Dermis blood vessel endothelial cell (primary cell): ENCODE measurements at regions not wholly inside any gene's neighbourhood (a gene's known extent, or its start where the extent isn't known, plus 50 kb on each side); places are given as distances from the start of the nearest gene placed in this dataset.

ENCODE experiments used
- DNase-seq: peaks from one replicate; pipeline ENCODE4 v3.0.0; 2010

DNA sequence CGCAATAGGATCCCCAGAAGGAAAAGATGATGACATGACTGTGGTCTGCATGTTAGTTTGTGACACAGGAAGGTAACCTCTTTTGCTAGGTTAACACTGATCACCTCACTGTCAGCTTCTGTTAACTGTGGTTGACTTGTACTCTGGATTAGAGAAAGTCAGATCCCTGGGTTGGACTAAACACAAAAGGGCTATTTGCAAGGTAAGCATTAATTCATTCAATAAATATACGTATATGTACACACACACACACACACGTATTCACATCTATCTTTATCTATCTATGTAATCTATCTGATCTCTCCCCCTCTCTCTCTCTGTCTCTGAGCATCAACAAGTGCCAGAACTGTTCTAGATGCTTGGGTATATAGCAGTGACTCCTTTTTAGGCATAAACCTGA is 136.1 kb upstream of the SNX19 start:
- DNase-seq, result no peak

DNA sequence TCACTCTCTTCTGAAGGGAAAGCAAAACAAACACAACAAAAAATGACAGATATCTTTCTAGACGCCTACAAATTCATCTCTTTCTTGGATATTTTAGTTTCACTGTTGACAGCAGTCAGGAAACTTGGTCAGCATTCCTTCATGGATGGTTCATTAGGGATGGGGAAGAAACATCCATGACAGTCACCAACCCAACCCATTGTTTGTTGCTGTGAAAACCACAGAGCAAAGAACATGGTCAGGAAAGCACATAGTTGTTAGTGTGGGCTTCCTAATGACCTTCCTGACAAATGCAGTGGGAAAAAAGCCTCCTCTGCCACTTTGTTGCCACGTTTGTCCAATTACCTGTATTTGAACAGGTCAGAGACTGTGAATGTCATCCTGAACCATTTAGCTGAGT is 139.8 kb upstream of the SNX19 start:
- DNase-seq, result no peak

DNA sequence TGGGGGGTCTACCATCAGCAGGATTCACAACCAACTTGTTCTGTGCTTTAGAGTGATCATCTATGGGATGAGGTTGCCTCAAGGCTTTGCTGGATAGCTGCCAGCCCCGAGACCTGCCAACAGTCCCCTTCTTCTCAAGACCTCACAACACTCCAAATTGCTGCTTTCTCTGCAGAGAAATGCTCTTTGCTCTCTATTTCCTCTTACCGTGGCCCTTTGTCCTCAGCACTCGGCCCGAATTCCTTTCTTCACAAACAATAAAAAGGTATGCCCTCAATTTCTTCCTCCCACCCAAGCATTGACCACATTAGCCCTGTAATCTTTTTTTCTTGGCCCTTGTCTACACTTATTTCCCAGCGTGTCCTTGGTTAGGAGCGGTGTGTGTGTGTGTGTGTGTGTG is 147.4 kb upstream of the SNX19 start:
- no peak for DNase-seq

DNA sequence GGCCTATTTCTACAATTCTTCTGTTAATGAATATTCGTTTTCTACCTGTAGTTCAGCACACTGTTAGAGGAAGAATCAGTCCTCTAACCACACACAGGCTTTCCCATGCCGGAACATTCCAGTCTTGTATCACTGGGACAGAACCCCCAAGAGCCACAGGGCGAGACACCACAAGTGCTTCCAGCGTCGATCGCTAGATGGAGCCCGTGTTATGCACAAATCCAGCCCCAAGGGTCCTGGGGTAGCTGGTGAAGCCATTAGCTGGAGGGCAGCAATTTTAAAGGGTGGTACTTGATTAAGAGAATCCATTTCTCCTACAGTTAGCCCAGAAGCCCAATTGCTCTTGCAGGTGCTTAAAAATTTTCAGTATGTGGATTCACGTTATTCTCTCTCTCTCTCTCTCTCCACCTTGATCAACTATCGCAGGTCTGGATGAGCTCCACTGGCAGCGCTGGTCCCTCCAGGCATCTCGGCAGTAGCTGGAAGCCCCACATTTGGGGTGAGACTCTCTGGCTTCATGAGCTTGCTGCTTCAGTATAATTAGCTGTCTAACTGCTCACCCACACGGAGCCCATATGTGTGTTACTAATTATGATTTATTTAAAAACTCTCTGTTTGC is 148.2 kb upstream of the SNX19 start:
- DNase-seq, result peak; percentile 40

DNA sequence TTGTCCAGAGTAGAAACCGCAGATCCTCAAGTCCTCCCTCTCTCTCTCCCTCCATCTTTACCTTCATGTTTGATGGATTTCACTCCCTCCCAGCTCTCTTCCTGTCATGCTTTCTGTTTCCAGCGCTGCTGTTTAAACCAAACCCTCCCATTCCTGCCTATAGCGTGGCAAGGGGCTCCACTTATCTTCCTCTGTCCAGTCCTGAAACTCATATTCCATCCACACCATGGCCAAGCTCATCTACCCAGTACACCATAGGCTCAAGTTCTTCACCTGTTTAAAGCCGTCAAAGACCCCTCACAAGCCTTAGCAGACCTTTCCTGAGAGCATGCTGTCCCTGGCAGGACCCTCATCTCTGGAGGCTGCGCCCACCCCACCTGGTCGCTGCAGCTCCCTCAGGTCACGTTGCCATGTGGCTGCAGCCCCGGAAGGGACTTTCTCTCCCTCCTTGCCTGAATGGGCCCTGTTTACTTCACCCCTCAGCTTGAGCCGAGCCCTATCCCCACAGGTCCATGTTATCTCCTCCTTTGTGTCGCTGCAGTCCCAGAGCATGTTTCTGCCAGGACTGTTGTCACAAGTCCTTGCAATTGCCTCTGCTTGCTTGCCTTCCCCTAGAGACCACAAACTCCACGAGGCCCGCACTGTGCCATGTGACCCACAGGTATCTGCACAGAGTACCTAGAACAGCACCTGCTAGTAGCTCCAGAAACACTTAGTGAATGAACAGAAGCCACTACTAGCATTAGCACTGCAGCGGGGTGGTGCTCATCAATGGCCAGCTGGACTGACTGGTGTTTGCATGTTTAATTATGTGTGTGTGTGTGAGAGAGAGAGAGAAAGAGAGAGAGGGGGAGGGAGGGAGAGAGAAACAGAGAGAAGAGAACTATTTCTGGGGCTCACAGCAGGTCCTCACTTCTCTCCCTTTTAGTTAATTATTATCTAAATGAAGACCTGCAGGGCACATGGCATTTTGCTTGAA is 149.4 kb upstream of the SNX19 start:
- no peak for DNase-seq

DNA sequence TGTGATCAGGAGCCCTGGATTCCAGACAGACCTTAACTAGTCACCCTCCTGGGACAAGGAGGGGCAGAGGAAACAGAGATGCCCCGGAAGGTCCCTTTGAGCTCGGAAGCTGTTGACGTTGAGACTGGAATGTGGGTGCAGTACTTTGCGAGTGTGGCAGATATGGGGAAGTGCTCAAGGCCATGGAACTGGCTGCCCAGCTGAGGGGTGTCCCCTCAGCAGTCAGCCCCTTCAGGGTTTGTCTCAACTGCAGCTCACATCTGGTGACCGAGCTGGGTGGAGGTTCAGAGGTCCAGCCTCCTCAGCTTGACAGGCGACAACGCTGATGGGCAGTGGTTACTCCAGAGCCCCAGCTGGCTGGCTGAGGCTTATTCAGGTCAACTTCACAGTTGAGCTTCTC is 150.3 kb upstream of the SNX19 start:
- no peak for DNase-seq

DNA sequence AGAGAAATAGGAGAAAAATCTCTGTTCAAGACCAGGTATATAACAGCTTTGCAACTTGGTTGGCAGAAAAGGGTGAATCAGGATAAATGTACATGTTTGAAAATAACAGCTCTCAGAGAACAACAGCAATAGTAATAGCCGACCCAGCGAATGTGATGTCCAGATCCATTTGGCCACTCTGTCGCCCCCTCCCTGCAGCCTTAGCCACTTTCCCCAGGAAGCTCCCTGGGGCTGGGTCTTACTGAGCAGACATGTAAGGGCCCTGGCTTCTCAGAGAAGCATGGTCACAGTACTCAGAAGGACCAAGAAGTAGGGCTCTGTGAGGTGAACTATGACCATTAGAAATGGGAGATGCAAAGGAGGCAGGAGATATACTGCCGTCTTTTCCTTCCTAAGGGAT is 154.1 kb upstream of the SNX19 start:
- DNase-seq, result no peak

DNA sequence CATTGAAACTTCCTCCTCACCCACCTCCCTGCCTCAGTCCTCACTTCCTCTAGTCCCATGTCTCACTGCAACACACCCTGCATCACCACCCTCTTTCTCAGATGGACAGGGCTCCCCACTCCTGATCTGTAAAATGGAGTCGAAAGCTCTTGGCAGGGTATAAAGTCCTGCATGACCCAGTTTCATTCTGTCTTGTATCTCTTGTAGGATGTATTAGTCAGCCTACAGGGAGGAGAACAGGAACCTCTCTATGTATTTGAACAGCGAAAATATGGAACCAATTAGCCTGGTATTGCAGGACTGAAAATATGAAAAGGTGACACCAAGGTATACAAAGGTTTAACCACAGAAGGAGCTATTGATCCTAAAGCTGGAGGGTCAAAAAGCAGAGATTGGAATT is 156.9 kb upstream of the SNX19 start:
- no peak for DNase-seq

DNA sequence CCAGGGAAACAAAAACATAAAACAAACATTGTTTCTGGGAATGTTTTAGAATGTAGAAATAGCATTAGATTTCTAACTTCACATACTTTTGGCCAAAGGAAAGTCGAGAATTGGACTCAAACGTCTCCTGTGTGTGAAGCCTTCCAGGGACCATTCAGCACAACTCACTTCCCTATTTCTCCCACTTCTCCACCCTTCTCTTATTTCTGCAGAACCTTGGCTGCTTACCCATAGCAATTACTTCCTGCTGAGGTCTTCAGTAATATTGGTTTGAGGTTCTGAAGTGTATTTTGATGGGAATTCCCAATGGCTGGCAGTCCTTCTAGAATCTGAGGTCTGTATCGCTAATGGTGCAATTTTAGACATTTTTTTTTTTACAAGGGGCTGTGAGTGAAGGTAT is 158.3 kb upstream of the SNX19 start:
- no peak for DNase-seq

DNA sequence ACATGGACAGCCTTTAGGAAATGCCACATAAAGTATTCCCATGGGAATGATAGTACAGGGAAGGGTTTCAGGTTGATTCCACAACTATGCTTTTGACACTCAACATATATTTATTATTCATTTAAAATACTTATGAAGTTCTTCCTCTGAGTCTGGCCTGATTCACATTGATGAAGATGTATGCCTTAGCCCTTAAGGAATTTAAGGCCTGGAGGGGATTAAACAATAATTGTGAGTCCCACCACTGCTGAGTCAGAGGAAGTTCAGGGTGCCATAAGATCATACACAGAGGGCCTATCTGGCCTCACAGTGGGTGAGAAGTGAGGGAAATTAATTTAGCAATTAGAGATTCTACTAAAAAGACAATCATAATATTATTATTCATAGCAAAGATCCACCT is 161.1 kb upstream of the SNX19 start:
- DNase-seq, result no peak

DNA sequence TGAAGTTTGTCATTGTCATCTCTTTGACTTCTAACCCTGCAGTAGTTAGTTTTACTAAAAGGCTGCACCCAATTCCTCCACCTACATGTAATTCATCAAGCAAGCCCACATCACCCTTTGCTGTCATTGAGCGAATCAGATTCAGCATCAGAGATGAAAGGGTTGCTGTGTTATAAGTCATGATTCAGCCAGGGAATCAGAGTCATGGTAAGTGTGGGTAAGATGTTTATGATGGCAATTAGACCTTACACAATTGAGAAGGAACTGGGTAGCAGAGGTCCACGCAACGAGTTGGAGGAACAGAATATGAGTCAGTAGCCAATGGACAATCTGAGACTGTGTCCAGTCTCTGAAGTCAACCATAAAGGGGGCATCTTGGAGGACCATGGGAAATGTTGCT is 162.8 kb upstream of the SNX19 start:
- no peak for DNase-seq

DNA sequence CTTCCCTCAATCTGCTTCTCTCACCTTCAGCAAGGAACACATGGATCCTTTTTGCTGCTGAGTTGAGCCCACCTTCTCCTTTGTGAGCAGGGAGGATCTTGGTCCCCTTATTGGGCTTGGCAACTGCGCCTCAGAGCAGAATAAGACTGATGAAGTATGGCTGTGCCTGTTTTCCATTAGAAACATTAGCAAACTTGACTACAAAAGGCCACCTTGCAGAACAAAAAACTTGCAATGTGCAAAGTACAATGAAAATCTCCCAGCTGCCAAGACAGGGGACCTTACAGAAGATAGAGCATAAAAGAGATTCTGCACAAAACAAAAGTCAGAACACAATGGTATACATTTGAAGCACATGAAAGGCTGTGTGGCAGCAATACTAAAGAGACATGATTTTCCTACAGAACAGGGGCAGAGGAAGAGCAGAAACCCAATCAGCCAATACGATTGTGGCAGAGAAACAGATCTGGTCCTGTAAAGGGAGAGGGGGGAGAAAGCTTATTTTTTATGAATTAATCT is 173.5 kb upstream of the SNX19 start:
- no peak for DNase-seq

DNA sequence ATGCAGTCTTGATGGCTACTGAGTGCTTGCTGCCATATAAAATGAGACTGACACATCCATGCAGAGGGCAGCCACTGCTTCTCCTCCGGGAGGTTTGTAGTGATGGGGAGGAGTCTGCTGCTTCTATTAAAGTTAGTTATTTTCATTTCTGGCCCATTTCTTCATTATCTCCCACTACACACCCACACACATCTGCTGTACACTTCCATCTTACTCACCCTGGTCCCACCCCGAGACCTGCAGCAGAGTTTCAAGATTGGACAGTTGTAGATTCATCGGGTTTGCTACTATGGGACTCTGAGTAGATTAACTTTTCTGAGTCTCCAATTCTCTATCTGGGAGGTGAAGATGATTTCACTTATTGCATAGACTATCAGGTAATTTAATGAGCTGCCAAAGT is 176.2 kb upstream of the SNX19 start:
- no peak for DNase-seq

DNA sequence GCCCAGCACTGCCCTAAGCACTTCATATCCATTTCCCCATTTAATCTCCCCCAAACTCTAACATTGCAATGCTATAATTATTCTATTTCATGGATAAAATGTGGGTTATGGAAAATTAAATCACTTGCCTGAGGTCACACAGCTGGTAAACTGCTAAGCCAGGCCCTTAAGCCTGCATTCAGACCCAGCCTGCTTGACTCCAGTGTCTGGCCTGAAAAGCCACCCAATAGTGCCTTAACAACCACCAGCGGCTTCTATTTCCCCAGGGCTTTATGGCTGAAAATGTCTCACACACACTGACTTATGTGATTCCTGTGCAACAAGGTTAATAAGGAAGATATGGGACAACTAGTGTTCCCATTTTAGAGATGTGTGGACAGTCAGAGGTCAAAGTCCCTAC is 178.5 kb upstream of the SNX19 start:
- no peak for DNase-seq

DNA sequence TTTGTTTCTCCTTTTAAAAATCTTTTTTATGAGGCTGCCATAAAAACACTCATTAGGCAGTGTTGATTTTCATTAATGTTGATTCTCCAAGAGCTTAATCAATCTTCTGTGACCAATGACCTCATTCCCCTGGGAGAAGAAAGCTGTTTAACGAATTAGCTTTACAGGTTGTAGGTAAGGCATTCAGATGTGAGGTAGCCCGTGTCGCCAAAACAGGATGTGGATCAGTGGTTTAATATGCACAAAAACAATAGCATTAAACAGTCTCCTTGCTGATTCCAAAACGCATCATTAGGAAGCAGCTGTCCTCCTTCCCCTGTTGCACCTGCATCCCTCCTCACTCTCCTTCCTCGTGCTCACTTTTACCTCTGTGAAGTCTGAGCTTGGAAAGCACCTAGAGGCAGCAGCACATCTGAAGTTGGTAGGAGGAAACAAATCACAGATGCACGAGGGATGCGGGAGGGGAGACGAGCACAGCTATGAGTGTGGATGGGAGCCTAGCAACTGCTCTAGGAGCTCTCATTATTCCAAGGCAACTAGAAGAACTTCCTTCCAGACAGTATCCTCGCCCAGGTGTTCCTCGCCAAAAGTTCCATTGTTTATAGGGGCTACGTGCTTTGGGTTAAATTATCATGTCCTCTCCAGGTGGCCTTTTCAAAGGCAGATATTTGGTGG is 179.4 kb upstream of the SNX19 start:
- no peak for DNase-seq

DNA sequence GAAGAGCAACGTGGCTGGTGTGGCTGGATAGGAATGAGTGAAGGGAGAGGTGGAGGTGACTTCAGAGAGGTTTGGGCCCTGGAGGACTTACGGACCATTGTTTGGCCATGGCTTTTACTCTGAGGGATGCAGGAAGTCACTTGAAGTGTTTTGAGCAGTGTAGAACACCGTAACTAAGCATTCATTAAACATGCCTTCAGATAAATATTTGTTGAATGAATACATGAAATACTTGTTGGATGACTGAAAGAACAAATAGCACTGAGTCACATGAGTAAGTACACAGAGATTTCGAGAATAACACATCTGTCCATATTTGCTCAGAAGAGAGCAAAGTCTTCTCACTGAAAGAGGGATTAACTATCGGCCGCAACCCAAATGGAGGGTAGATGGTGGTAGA is 182.7 kb upstream of the SNX19 start:
- no peak for DNase-seq

DNA sequence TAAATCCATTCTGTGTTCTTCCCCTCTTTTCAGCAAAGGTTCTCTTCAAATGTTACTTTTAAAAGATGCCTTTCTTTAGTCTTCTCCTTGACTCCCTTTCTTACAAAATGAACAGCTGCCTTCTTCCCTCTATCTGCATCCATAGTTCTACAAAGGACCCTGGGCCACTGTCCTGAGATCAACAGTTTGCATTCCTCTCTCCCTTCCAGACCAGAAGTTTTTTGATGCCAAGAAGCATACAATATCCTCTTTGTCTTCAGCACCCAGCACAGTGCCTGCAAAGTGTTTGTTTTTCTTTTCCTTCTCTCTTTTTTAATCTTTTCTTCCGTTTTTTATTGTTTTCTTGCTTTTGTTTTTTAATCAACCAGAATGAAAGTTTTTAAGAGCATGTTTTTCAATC is 183.5 kb upstream of the SNX19 start:
- DNase-seq, result no peak

DNA sequence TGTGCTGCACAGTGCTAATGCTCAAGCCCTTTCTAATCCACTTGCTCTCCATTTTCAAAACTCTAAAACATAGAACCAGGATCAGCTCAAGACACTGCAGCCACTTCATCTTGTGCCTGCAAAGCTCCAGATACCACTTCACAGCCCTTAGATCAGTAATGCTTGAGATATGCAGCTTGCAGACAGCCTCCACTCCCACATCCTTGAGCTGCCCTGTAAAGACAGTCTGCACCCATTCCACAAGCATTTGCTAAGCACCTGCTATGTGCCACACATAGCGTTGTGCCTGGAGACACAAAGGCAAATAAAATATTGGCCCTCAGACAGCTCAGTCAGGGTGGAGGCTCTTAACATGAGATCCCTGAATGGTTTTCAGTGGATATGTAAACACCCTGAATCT is 192.5 kb upstream of the SNX19 start:
- DNase-seq, result no peak

DNA sequence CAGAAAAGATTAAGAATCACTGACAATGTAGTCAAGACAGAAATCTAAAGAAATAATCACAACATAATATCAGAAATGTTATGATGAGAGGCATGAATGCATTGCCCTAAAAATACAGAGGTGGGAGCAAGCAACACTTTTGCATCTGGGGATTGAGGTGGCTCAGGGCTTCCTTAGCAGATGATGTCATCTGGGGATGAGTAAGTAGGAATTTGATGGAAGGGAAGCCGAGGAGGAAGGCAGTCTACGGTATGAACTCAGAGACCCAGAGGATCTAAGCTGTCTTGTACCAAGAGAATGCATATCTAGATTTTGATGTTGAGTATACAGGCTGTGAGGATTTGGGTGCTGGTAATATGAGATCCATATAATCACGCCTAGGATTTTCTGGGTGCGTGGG is 193.0 kb upstream of the SNX19 start:
- DNase-seq, result no peak

DNA sequence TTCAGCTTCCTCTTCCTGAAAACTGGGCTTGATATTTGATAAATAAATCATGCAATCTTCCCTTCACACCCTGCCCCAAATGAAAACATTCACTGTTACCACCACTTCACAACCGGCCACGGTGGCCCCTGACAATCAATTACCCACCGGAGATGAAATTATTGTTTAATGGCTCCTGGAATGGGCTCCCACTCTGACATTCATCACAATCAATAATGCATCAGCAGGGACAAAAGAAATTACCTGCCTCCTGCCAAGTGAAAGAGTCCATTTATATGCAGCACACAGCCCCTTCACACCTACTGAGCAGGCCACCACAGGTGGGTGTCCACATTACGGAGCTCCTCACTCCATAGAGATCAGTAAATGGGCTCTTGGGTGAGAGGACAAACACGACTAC is 193.5 kb upstream of the SNX19 start:
- DNase-seq, result no peak

DNA sequence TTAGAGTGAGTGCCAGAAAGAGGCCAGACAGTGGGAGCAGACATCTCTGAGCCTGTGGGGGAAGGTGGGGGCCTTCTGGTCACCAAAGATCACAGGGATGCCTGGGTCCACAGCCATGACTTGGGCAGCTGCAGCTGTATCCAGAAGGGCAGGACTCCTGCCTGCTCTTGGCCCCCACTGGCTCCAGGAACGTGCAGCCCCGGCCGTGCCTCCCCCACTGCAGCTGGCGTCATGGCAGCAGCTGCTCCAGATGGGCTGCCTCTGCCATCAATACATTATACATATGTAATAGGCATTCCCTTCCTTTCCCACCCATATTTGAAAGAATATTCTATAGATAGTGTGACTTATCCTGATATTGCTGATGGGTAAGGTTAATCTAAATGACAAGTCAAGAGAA is 195.5 kb upstream of the SNX19 start:
- DNase-seq, result no peak

DNA sequence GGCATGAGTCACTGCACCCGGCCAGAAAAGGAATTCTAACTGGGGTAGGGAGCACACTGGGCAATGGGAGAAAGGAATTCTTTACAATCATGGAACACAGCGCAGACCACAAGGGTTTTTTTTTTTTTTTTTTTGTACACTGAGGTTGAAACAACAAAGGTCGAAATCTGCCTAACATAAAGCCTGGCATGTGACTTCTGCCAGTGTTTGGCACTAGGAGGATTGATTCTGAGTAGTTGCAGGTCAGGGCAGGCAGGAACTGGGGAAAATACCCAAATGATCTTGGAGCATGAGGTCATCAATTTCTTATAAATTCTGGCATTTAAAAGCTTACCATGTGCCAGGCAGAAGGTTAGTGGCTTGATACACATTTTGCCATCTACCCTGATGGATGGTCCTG is 202.0 kb upstream of the SNX19 start:
- DNase-seq, result no peak
